ENCODE measurements at regions not wholly inside any gene's neighbourhood (a gene's known extent, or its start where the extent isn't known, plus 50 kb on each side); places are given as distances from the start of the nearest gene placed in this dataset.
"Not testable (repeated sequence)": the region's sequence is repeated elsewhere in the genome, so short reads cannot be mapped to it uniquely, and the experiment has no call there.

DNA sequence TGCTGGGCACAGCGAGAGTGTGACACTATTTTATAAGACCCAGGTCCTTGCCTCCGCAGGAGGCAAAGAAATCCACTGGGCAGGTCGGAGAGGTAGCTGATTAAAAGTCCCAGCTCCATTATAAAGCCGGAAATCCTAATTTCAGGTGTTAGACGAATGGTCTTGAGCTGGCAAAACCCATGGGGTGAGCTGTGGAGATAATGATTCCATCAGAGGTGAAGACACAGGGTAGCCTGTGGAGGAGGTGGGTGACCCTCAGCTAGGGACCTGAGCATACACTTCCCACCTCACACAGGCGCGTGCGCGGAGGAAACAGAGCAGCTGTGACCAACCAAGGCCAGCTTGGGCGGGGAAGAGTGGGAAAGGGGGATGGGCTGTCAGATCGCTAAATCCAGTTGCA is 201.7 kb upstream of the CXCR4 start:
- no peak for DNase-seq

DNA sequence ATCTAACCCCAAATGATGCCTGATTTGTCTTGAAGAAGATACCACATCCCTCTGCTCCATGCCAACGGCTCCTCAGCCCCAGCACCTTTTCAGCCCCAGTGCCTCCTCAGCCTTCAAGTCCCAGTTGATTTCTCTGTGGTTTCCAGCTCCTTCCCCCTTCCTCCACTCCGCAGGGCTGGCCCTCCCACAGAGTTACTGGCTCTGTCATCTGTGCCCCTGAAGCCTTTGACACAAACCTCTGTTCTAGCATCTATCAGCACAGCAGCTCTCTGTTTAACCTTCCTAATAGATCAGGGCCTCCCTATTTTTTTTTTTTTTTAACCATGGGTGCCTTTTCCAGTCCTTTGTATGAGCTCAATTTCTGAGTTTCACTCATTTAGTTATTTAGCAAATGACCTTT is 201.3 kb upstream of the CXCR4 start:
- DNase-seq: no peak

DNA sequence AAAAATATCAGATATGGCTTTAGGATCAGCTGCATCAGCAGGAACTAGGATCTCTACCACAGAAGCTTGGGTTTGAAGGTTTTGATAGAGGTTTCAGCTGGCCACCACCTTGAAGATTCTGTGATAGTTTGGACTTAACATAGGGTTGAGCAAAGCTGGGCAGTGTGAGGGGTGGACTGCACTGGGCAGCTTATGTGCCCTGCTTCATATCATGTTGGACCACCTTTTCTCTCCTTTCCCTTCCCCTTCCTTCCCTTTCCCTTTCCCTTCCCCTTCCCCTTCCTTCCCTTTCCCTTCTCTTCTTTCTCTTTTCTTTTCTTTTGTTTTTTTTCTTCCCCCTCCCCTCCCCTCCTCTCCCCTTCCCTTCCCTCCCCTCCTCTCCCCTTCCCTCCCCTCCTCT is 196.3 kb upstream of the CXCR4 start:
- no peak for DNase-seq

DNA sequence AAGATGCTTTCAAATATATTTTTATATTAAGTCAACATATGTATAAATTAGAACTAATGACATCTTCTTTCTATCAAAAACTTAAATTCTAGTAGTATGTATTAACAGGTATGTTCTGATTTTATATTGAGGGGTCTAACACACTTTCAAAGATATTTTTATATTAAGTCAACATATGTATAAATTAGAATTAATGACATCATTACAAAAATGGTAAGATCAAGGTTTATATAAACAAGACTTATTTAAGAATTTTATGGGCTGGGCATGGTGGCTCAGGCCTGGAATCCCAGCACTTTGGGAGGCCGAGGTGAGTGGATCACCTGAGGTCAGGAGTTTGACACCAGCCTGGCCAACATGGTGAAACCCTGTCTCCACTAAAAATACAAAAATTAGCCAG is 194.6 kb upstream of the CXCR4 start:
- DNase-seq: not testable (repeated sequence)

DNA sequence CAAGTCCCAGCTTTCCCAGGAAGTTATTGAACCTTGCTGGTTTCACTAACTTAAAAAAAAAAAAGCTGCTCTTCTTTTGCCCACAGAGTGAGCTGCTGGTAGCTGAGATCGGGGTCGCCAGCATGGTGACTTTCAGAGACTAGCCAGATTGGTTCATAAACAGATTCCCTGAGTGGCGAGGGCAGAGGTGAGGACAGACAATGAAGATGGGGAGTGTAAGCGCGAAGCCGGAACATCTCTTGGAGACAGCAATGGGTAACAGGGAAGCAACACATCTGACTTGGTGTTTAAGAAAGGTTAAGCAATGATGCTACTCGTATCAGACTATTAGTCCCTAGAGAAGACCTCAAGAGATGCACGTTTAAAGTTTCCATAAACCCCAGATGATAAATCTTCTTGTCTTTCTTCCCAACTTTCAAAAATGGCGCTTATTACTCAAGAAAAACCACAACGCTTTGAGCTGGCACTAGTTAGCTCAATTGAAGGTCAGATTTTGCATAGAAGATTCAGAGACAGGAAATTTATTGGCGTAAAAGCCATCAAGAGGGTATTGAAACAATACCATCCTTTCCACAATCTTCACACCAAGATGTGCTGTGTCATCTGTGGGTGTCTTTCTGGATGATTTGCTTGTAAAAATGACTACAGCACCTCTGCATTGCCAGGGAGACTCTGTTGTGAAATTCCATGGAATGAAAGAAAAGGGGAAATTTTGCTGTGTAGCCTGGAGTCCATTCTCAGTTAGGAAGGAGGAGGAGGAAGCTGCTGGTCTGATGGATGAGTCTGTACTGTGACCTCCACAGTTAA is 193.1 kb upstream of the CXCR4 start:
- no peak for DNase-seq

DNA sequence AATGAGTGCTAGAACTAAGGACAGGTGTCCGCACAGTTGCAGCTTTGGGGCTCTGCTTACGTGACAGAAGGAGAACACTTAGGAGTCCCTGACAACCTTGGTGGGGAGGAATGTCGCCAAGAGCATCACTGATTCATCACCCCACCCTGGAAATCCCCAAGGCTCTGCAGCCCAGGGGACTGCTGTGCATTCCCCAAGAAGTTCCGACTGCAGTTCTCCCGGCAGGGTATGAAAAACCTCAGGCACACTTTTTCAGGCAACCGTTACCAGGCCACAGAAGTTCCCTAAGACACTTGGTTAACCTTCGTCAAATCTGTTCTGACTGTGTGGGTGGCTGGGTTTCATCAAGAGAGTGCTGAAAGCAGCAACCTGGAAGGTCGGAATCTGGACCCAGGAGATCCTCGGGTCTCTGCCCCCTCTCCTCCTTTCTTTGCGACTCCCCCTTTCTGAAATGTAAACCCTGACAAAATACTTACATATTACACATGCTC is 192.1 kb upstream of the CXCR4 start:
- DNase-seq: no peak

DNA sequence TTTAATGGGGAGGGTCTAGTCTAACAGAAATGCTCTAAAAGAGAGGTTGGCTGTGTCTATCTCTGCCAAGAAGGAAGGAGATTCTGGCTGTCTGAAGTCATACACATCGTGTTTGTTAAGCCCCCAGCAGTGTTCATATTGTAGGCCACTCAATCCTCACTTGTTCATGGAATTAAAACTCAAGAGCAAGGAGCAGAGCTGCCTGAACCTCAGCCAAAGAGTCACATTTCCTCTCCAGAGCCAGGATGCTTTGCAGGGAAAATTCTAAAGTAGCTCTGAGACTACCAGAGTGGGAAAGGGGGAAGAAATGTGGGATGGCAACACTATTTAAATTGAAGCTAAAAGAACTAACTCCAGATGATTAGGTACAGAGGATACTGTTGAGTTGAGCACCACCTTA is 190.7 kb upstream of the CXCR4 start:
- no peak for DNase-seq

DNA sequence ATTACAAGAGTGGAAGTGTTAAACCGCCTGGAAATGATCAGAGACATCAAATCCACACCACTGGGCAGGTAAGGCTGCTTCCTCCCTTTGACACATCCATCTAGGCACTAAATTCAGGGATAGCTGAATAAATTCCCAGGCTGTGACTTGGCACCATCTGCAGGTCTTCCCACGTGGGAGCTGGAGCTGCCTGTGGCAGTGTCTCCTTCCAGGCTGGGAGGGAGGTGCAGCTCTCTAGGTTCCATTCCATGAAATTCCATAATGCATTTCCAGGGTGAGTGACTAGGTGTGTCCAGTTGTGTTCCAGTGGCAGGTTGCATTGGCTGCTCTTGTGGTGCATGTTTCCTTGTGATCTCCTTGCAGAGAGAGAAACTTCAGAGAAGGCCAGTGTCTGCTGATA is 188.9 kb upstream of the CXCR4 start:
- no peak for DNase-seq

DNA sequence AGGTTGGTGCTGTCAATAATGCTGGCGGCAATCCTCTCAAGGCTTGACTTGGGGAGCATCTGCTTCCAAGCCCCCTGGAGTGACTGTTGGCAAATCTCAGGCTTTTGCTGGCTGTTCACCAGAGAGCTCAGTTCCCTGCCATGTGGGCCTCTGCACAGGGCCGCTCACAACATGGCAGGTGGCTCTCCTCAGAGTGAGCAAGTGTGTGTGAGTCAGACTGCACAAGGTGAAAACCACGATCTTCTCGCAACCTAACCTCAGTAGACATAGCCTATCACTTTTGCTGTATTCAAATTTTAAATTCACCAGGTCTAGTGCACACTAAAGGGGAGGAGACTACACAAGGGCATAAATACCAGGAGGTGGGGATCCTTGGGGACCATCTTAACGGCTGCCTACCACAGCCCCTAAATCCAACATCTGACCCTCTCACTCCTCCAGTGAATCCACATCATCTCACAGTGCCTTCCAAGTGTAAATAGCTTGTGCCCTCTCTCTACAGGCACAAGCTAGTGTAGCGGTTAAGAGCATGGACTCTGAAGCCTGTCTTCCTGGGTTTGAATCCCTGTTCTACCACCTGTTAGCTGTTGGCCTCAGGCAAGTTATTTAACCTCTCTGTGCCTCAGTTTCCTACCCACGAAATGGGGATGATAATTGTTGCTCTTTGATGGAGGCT is 187.7 kb upstream of the CXCR4 start:
- DNase-seq: no peak

DNA sequence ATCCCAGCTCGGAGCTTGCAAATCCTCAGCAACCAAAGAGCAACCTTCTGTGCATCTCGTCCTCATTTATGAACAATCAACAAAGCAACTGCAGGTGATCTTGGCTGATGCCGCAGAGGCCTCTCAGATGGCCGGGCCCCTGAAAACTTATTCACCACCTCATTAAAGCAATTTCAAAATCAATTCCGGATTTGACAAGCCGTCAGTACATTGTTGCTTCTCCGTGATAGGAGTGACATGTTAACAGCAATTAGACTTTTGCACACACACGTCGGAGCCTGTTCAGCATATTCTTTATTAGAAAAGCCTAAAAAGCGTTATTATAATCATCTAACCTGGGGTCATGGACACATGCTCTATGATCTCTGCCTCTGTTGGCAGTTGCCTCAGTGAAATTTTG is 183.1 kb upstream of the CXCR4 start:
- no peak for DNase-seq

DNA sequence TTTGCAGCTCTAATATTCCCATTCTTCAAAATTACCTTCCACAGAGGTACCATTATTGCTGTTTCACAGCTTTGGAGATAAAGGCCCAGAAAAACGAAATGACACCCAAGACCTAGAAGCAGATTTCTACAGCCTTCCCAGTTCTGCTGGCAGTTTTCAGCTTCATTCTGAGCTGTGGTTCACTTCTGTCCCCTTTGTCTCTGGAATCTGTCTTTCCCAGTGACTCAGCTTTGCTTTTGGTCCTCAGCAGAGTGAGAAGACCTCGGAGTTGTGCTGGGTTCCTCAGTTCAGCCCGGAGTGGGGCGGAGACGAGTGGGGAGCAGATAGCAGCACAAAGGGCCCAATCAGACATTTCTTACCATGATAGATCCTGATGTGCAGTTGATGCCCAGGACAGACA is 180.7 kb upstream of the CXCR4 start:
- DNase-seq: no peak

DNA sequence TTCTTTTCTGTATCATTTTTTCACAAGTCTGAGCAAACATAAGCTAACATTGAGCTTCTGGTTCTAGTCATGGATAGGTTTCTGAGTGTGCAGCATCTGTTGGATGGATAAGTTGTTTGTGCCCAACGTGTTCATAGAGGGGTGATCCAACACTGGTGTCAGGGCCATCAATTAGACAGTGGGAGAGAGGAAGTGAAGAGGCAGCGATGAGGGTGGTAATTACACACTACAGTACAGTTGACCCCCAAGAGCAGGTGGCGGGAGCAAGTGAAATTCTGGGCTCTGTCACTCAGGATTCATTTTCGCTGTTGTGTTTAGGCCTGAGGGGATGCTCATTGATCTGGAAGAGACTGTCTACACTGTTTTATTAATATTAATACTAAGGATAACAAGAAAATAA is 180.0 kb upstream of the CXCR4 start:
- no peak for DNase-seq

DNA sequence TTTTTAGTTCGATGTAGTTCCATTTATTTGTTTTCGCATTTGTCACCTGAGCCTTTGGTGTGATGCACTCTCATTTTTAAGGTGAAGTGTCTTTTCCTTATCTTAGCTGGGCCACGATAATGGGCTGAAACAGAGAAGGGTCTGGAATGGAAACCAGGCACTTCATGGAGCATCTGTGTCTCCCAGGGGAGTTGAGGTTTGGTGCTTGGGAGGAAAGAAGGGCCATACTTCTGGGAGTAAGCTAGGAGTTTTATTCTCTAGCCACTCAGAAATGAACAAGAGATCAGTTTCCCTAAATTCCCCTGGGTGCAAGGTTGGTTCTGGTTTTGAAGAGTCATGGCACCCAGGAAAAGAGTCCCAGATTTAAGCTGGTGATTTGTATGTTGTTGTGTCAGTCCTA is 179.4 kb upstream of the CXCR4 start:
- no peak for DNase-seq

DNA sequence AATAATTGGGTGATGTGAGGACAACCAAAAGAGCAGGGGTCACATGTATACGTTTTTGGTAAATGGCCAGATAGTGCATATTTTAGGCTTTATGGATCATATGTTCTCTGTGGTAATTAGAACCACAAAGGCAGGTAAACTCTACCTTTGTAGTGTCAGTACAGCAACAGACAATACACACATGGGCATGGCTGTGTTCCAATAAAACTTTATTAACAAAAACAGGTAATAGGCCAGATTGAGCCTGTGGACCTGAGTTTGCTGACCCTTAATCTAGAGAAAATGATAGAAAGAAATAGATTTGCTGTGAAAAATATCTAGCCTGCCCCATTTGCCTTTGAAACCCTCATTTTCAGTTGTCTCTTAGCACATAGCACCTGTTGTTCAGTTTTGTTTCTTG is 177.2 kb upstream of the CXCR4 start:
- DNase-seq: no peak

DNA sequence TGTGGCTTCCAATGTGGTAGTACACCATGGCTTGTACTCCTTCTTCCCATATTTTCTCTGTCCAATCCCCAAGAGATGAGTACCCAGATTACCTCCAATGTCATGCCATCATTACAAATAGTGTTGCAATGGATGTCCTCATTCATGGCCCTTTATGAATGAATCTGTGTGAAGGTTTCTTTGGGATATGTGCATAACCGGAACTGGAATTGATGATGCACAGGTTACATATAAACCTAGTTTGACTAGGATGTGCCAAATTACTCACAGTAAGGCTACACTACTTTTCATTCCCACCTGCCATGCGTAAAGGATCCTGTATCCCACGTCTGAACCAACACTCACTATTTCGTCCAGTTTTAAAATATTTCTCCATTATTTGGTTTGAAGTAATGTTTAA is 173.9 kb upstream of the CXCR4 start:
- no peak for DNase-seq

DNA sequence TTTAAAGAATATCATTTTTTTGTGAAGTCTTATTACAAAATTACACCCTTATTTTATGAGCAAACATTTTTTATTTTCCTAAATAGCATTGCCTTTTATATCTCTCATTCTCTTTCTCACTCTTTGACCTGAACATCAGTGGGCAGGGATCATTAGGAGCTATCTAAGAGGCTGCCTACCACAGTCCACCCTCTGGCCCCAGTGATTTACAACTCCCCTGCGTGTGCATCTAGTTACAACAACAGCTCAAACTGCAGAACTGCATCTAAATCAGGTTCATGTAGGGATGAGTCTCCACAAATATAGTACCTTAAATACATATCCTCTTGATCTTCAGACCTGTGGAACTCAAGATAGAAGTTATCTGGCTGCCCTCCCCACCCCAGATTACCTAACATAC is 172.4 kb upstream of the CXCR4 start:
- DNase-seq: no peak

DNA sequence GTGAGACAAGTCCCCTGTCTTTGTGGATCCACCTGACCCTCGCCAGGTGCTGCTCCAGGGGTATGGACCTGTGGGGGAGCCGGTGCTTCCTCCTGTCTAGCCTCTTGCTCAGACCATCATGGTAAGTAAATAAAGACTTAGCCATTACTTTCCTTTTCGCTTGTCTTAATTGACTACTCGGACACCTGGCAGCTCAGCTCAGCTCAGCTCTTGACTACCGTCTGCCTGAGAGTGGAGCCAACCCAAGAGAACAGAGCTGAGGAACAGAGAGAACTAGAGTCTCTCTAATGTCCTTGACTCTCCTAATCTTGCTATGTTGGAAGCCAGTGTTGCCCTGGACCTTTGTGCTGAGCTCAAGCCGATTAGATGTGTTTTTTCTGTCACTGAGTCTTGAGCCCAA is 170.3 kb upstream of the CXCR4 start:
- DNase-seq: no peak

DNA sequence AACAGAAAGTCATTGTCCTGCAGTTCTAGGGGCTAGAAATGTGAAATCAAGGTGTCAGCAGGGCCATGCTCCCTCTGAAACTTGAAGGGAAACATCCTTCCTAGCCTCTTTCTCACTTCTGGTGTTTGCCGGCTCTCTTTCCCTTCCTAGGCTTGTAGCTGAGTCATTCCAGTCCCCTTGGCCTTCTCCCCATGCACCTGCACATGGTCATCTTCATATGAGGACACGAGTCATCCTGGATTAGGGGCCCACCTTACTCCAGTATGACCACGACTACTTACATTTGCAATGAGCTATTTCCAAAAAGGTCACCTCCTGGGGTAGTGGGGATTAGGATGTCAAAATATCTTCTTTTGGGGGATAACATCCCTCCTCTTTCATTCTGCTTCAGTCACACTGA is 168.5 kb upstream of the CXCR4 start:
- no peak for DNase-seq

DNA sequence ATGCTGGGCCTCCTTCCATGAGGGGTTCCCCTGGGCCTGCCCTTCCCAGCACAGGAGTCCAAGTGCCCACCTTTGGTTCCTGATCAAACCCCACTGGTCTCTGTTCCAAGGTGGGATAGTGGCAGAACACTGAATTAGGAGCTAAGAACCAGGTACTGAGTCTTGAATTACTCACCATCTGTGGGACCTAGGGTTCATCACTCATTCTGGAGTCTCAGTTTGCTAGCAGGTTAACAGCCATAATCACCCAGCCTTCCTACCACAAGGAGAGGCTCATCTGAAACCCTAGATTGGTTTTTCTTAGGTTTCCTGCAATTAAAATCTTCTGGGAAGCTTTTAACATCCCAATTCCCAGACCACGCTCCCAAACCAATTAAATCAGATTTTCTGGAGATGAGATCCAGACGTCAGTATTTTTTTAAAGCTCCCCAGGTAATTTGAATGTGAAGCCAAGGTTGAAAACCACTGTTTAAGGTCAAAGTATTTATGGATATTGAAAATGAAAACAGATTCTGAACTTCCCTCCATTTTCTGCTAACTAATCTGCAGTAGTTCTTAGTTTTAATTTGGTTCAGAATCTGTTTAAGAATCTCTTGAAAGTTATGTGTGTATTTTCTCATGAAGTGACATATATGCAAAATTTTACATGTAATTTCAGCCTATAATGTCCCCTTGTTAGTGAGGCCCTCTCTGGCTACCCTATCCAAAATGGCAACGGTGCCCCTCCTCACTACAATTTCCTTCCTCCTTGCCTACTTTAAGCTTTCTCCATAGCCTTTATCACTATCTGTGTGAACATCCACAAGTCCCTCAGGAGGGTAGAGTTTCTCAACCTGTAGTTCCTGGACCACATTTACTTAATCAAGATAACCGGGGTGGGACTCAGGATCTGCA is 166.5 kb upstream of the CXCR4 start:
- DNase-seq: no peak

DNA sequence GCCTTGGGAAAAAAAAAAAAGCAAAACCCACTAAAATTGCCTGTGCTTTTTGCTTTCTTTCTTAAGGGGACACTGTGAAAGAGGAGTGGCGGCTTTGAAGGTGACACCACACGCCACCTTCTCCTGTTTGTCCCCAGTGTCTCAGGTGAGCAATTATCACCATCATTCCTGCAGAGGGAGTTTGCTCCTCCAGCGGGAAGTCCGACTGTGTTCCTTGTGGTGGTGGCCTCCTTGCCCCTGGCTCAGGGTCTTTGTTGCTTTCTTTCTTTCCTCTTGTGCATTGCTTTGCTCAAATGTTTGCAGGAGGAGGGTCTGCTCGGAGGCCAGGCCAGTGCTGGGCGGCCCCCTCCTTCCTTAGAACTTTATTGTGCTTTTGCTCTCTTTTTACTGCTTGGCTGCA is 164.3 kb upstream of the CXCR4 start:
- DNase-seq: no peak

DNA sequence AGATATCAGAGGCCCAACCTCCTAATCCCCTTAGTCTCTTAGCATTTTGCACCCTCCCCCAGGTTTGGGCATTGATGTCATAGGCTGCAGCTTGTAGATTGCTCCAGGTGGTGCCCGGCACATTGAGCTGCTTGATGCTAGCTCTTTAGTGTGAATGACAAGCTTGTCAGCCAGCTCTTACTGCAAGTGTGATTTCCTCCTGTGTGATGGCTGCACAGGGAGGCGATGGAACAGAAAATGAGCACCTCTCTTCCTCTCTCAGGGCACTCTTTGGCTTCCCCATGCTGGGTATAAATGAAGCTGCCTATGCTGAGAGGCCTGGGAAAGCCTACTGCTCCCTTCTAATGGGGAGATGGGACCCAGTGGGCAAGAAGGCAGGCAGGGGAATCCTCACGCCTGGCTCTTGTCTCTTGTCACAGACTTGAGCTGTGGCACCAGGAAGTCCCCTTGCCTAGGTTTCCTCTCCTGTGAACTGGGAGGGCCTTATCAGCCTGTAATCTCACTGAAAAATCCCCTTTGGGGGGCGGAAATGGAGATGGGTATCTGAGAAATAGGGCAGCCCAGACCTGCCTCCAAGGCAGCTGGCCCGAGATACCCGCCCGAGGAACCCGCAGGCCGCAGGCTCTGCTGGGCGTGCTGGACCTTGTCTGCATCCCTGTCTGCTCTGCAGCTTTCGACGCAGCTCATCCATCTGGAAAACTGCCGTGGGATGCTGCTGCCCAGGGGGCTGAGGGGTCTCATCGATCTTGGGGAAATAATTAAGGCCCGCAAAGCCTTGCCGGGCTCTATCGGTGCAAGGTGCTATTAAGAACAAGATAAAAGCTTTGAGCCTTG is 163.5 kb upstream of the CXCR4 start:
- peak; percentile 20 for DNase-seq

DNA sequence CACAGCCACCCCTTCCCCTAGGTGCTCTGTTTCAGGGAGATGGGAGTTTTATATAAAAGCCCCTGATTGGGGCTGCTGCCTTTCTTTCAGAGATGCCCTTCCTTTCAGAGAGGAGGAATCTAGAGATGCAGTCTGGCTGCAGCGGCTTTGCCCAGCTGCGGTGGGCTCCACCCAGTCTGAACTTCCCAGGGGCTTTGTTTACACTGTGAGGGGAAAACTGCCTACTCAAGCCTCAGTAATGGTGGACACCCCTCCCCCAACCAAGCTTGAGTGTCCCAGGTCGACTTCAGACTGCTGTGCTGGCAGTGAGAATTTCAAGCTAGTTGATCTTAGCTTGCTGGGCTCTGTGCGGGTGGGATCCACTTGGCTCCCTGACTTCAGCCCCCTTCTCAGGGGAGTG is 148.4 kb upstream of the CXCR4 start:
- not testable (repeated sequence) for DNase-seq

DNA sequence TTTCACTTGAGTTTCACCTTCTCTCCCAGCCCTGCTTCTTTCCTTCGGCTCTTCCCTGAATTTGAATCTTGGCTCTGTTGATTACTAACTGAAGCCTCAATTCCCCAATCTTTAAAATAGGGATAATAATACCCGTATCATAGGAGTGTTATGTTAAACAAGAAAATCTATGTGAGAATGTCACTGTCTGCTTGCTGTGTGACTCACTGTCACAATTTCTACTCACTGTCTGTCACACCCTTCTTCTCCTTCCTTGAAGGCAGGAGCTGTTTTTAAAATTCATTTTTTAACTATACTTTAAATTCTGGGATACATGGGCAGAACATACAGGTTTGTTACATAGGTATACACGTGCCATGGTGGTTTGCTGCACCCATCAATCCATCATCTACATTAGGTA is 141.6 kb upstream of the CXCR4 start:
- DNase-seq: no peak

All from NCI-H1436 (cell line).